Heart right ventricle (tissue), 16 donors: ENCODE measurements at regions not wholly inside any gene's neighbourhood (a gene's known extent, or its start where the extent isn't known, plus 50 kb on each side); places are given as distances from the start of the nearest gene placed in this dataset.

Experiments
- ATAC-seq, 8 donors: fragments of 200-7000 bp; cut with Tn5 transposase; one replicate each; pipeline ENCODE4 v1.9.1; 2020; ENCODE audit warnings: mild to moderate bottlenecking in 8 of 8, moderate library complexity in 8 of 8, moderate number of reproducible peaks in 1 of 8
- DNase-seq, 2 donors: peaks; one replicate each; pipeline ENCODE4 v3.0.0-alpha.2; 2020
- H3K27ac ChIP-seq, 10 donors: fragments of 200-600 bp; sonication (generic) in 2 of 10; one replicate each; pipeline versions ENCODE4 v1.5.0 to v1.8.0; 2020 to 2022; ENCODE audit warnings: mild to moderate bottlenecking in 3 of 10
- H3K27me3 ChIP-seq, 7 donors: fragments of 200-600 bp; one replicate each; pipeline ENCODE4 v1.8.0; 2021 to 2022; ENCODE audit warnings: mild to moderate bottlenecking in 2 of 7
- H3K36me3 ChIP-seq, 9 donors: fragments of 200-600 bp; sonication (generic) in 1 of 9; one replicate each; pipeline versions ENCODE4 v1.5.0 to v1.8.0; 2020 to 2022; ENCODE audit warnings: mild to moderate bottlenecking in 2 of 9
- H3K4me1 ChIP-seq, 9 donors: fragments of 200-600 bp; sonication (generic) in 1 of 9; one replicate each; pipeline versions ENCODE4 v1.5.0 to v1.8.0; 2020 to 2022; ENCODE audit warnings: mild to moderate bottlenecking in 4 of 9
- H3K4me3 ChIP-seq, 10 donors: fragments of 200-600 bp; sonication (generic) in 2 of 10; one replicate each; pipeline versions ENCODE4 v1.5.0 to v1.8.0; 2020 to 2022; ENCODE audit warnings: mild to moderate bottlenecking in 7 of 10, moderate library complexity in 2 of 10
- H3K9me3 ChIP-seq, 11 donors: fragments of 200-600 bp in 10 of 11; sonication (generic) in 2 of 11; one replicate each; pipeline versions ENCODE4 v1.5.0 to v1.8.0; 2013 to 2022; ENCODE audit warnings: mild to moderate bottlenecking in 2 of 11, control low read depth in 1 of 11, moderate library complexity in 1 of 11
- WGBS, 2 donors: extraction: QIAGEN DNeasy Blood & Tissue Kit; methylation state at CpG; one replicate each; pipeline ENCODE4 v1.1.7; 2013; ENCODE audit warnings: inconsistent platforms in 1 of 2; 5-methylcytosine and 5-hydroxymethylcytosine counted together
- intact Hi-C, 10 donors: fragments of 100-400 bp; cut with DNase I; formaldehyde crosslinking; loops; one replicate each; pipeline versions ENCODE4 v1.11.1 to v1.14.2; 2022
- TF ChIP-seq, protein P1 (sequence below), 9 donors: fragments of 200-600 bp; sonication (generic) in 2 of 9; IDR thresholded peaks; one replicate each; pipeline versions ENCODE4 v1.5.0 to v1.8.0; 2021 to 2022; ENCODE audit warnings: antibody characterized with exemption in 9 of 9, mild to moderate bottlenecking in 5 of 9, moderate library complexity in 1 of 9
- donor health status: Arrhythmogenic right ventricular cardiomyopathy.
- donor health status: ischemic (EF 13 %, LVEDD 7.1; RV severe dilation, severe dysfunction).
- donor health status: healthy with polysubstance abuse.
- donor health status: DM: no; HTN: yes; CAD: no.
- donor health status: DM: no; HTN: no; CAD: no.
- donor health status: ischemic (EF 25% LVEDD 6.9; RV normal size, moderate dysfunction).
- donor health status: ischemic (EF 25% LVEDD 5.7; RV mildly dilated, moderate dysfunction).
- donor health status: healthy.
- donor health status: DM: yes; HTN: yes; CAD: no.
- donor health status: Ischemic cardiomyopathy.
- donor health status: ischemic (EF 35%, LVEDD 5.7; RV mildly dilated, moderate dysfunction).
- donor health status: nonischemic (EF 11% LVEDD 7.7; RV severe dilation, severe dysfunction).
- donor health status: DM: yes; HTN: yes; CAD: no.
- donor health status: PGD.
- donor health status: ischemic (EF 29% LVEDD 5.4; RV normal size, mild dysfunction).
- donor health status: nonischemic (EF 23%, LVEDD 6.1; RV moderate dilation, normal function).

- H3K36me3 ChIP-seq, result no peaks in the 10 kb centered on the region
- no peak overlapping the region for H3K4me3 ChIP-seq
- TF ChIP-seq, protein P1, sequence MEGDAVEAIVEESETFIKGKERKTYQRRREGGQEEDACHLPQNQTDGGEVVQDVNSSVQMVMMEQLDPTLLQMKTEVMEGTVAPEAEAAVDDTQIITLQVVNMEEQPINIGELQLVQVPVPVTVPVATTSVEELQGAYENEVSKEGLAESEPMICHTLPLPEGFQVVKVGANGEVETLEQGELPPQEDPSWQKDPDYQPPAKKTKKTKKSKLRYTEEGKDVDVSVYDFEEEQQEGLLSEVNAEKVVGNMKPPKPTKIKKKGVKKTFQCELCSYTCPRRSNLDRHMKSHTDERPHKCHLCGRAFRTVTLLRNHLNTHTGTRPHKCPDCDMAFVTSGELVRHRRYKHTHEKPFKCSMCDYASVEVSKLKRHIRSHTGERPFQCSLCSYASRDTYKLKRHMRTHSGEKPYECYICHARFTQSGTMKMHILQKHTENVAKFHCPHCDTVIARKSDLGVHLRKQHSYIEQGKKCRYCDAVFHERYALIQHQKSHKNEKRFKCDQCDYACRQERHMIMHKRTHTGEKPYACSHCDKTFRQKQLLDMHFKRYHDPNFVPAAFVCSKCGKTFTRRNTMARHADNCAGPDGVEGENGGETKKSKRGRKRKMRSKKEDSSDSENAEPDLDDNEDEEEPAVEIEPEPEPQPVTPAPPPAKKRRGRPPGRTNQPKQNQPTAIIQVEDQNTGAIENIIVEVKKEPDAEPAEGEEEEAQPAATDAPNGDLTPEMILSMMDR (IDR thresholded peaks at IDR 0.05), result no peak
- no peaks in the 10 kb centered on the region for H3K27me3 ChIP-seq
- 80 to 81% methylated on average over 1 of the region's 1 CpG for WGBS, 2 donors
- H3K27ac ChIP-seq, result no peak overlapping the region
- DNase-seq, result no peak
- intact Hi-C loops, result no loop called here
- H3K4me1 ChIP-seq, result no peaks in the 10 kb centered on the region
- H3K9me3 ChIP-seq, result peaks cover 0 to 26% (median 0%) of the 10 kb centered on the region in 11 donors
- ATAC-seq, result no peak
Measured at GRCh38 chr11:98679673-98680072, 341.1 kb upstream of the CNTN5 start.

- Histone ChIP-seq H3K27me3 (no peaks in the 10 kb centered on the region), H3K4me3 (no peak overlapping the region), H3K36me3 (no peaks in the 10 kb centered on the region), H3K9me3 (peaks cover 0 to 15% (median 0%) of the 10 kb centered on the region in 11 donors), H3K27ac (no peak overlapping the region), H3K4me1 (no peaks in the 10 kb centered on the region)
- 57 to 68% methylated on average over 1 of the region's 1 CpG for WGBS, 2 donors
- no peak for ATAC-seq
- TF ChIP-seq, protein P1 (IDR thresholded peaks at IDR 0.05), result no peak
- intact Hi-C loops, result no loop called here
- DNase-seq, result no peak
Measured at GRCh38 chr11:98701541-98701940, 319.2 kb upstream of the CNTN5 start.

- ATAC-seq (no peak), DNase-seq (no peak)
- whole genome bisulfite sequencing, 2 donors, result 74 to 79% methylated on average over 4 of the region's 4 CpGs
- Histone ChIP-seq H3K4me3 (no peak overlapping the region), H3K36me3 (no peaks in the 10 kb centered on the region), H3K9me3 (peaks cover 0 to 24% (median 0%) of the 10 kb centered on the region in 11 donors), H3K27me3 (no peaks in the 10 kb centered on the region), H3K27ac (no peak overlapping the region), H3K4me1 (no peaks in the 10 kb centered on the region)
- intact Hi-C loops, result no loop called here
- TF ChIP-seq, protein P1 (IDR thresholded peaks at IDR 0.05), result no peak
Measured at GRCh38 chr11:98703779-98704556, 316.8 kb upstream of the CNTN5 start.

DNA sequence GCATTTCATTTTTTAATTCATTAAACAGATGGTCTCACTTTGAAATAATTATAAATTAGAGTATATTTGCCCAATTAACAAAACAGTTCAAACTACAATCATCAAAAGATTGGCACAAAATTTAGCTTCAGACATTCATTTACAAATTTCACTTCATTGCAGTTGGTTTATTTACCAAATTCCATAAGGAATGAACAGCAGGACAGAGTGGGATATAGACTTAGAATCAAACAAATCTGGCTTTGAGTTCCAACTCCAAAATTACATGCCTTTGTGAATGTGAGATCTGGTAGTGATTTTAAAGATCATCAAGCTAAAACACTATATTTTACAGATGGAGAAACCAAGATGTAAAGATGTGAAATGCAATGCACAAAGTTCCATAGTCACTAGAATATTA lies 310.7 kb upstream of the CNTN5 start:
- ATAC-seq (no peak), DNase-seq (no peak)
- TF ChIP-seq, protein P1 (IDR thresholded peaks at IDR 0.05), result no peak
- H3K9me3 ChIP-seq, result peaks cover 0 to 50% (median 9%) of the 10 kb centered on the region in 11 donors
- no peak overlapping the region for H3K27ac ChIP-seq
- no peaks in the 10 kb centered on the region for H3K4me1 ChIP-seq
- H3K27me3 ChIP-seq, result no peaks in the 10 kb centered on the region
- no peaks in the 10 kb centered on the region for H3K36me3 ChIP-seq
- no peak overlapping the region for H3K4me3 ChIP-seq
- intact Hi-C loops, result no loop called here
